Mucosa of gallbladder (tissue), 1 donor: ENCODE measurements at regions not wholly inside any gene's neighbourhood (a gene's known extent, or its start where the extent isn't known, plus 50 kb on each side); places are given as distances from the start of the nearest gene placed in this dataset.
"Not testable (repeated sequence)": the region's sequence is repeated elsewhere in the genome, so short reads cannot be mapped to it uniquely, and the experiment has no call there.

ENCODE experiments used
- DNase-seq: peaks from one replicate; pipeline ENCODE4 v3.0.0-alpha.2; 2020; ENCODE audit warnings: low spot score
- donor health status: DM: no; HTN: no; CAD: no.

DNA sequence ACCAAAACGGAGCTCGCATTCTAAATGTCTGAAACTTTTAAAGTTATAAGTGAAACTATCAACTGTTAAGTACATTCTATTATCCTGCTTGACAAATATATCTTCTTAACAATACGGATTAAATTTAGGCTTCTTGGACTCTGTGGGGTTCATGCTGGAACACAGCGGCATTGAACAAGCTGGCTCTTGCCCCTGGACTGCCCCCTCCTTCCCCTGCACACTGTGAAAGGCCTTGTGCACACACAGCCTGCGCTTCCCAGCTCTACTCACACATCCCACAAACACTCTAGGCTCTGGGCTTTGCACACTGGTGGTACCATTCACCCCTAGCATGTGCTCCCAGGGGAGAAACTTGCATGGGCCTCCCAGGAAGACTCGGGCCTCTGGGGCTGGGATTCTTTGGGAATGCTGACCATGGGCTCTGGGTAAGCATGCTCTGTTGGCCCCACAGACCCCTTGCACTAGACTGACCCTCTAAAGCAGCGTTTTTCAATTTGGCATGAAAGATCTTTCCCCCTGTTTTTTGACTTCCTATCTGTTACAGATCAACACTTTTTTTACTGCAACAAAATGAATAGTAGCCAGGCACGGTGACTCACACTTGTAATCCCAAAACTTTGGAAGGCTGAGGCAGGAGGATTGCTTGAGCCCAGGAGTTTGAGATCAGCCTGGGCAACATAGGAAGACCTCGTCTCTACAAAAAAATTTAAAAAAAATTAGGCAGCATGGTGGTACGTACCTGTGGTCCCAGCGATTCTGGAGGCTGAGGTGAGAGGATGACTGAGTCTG is 96.2 kb upstream of the CPM start:
- DNase-seq = no peak

DNA sequence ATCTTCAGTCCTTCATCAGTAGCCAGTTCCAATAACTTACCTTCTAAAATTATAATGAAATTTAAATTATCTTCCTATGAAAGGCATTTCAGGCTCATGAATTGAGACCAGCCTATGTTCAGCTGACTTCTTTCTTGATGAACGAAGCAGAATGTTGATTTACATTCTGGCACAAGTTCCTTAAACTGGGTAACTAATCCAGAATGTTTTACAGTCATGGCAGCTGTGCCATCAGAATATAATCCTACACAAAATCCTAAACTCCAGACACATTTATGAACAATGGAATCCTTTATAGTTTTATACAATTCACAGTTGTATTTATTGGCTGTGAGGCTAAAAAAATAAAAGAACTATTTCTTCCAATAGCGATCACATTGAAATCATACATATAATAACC is 97.3 kb upstream of the CPM start:
- DNase-seq = no peak

DNA sequence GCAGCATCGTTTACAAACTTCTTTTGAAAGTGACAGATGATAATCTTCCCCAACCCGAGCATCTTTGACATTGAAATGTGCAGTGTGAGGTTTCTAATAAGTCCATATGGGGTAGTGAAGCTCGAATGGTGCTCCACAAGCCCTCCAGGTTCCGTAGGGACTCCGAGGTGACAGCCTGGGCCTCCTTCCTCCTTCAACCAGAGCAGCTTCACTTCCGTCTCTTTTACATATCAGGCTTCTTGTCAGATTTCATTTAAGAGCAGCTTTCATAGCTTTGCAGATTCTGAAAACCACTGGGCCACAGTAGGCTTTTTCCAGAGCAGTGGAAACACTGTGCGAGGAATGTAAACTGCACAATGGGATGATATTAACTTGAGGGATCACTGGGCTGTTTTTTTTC is 103.6 kb upstream of the CPM start:
- DNase-seq = no peak

DNA sequence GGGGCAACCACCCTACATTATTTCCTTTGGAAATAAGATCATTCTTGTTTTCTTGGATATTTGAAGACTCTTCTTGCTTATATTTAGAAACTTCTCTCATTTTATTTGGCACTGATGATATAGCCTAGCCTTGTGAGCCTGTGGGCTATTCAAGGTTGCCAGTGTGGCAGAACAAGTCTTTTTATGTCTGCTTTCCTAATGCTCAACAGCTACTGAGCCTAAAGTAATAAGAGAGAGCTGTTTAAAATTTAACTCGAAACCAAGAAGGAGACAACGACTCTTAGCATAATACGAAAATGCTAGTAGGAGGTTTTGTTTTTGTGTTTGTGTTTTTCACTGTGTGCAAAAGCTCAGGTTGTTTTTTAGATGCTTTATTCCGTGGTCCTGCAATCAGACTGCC is 104.0 kb upstream of the CPM start:
- DNase-seq = no peak

DNA sequence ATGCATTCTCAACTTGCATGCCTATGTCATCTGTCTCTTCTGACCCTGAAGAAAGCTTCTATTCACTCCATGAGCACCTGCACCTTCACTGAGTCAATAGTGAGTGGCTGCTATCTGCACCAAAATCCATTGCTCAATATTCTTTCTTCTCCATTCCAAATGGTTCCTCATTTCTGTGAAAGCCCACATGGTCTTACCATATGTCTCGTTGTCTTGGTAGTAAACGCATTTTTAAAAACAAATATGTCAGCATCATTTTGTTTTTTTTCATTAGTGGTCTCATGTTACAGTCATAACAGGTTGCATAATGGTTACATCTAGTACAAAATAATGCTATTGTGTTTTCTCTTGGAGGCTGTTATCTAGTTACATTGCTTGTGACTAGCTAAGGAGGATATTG is 106.9 kb upstream of the CPM start:
- DNase-seq = no peak

DNA sequence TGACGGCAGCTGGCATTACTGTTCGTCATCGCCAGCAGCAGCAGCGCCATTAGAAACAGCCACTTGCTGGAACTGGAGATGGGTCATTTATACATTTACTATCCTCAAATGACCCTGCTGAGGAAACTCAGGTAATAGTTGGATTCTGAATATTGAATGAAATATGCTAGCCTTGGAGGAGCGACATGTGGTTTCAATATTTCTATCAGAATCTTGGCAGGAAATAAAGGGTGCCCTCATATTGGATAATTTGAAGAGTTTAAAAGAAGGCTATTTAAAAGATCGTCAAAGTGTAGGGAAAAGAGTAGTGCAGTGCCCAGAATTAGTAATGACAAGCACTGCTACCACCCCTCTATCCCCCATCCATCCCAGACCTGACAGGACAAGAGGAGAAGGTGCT is 109.6 kb upstream of the CPM start:
- no peak for DNase-seq

DNA sequence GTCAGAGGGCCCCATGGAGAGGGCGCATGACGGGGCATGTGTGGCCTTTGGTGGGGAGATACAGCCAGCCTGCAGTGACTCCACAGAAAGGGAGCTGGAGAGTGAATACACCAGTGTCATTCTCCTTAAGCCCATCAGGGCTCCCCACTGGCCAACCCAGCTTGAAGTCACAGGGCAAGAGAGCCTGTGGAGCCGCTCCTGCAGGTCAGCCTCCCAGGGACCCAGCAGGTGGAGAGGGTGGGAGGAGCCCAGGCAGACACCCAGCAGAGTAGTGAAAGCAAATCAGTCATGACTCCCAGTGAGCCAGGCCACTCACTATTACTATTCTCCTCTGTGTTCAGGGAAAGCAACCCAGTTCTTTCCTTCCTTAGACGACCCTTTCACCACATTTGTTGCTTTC is 110.0 kb upstream of the CPM start:
- DNase-seq = no peak

DNA sequence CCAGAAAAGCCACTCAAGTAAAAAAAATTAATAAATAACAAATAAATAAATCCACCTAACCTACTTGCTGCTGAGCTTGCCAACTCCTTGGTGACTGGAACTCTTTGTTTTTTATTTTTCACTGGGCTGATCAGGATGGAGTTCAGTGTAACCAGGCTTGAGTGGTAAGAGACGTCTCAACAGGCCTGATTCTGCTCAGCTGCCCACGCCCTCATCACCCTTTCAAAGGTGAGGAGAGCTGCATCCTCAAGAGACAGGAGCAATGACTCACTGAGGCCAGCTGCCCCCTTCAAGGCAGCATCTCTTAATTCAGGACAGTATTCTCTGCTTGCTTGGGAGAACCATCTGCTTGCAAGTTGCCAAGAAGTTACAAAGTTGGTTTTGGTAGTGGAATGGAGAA is 111.9 kb upstream of the CPM start:
- DNase-seq = no peak

DNA sequence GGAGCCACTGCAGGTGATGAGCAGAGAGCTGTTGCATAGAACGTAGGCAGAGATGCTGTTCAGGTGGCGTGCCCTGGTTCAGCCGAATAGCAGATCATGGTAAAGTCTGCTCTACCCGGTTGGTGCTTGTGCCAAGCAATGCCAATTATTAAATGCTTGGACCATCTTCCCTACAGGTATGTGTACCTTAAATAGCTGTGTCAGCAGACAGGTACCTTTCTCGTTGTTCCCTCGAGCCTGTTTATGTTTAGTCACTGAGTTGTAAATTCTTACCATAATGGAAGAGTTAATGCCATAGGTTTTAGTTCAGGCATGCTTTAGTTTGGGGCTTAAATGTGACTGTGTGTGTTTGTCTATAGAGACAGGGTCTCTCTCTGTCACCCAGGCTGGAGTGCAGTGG is 112.5 kb upstream of the CPM start:
- DNase-seq = no peak

DNA sequence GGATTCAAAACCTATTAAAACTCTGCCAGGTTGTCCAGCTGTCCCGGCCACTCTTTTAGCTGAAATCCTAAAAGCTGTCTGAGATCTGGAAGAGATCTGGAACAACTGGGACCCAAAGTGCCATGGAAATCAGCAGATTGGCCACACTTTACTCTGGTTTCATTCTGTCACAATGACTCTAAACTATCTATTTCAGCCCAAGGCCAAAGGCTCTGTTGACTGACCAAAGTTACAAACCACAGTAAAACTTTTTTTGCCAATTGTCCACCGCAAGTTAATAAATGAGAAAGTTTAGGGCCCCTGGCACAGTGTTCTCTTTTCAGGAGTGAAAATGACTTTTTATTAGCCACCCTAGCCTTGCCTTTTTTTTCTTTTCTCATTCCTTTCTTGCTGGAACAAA is 113.4 kb upstream of the CPM start:
- DNase-seq = no peak

DNA sequence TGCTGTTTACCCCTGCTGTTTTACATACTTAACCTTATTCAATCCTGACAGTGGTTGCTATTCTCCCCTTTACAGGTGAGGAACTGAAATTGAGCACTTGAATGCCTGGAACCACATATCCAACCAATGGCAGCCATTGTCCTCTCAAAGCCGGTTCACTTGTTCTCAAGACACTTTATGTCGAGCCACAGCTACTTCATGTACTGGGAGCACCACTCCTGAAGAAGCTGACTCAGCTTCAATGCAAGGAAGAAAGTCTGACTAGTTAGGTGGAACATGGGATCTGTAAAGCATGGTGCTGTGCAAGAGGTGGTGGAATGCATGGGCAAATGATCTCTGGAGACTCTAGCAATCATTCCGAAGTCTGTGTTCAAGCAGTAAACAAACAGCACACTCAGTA is 113.9 kb upstream of the CPM start:
- DNase-seq = no peak

DNA sequence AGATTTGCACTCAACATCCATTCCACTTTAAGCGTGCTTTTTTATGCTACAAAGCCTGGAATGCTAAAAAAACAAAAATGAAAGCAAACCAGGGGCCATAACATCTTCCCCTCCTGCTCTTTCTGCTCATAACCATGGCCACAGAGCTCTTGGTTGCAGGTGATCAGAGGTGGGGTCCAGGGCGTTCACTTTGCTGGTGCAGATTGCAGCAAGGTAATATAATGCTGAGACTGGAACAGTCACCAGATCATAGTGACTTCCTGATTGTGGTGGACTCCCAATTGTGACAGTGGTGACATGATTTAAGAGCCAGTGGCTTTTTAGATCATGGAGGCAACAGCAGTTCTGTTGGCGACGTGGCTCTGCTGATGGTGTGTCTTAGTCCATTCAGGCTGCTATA is 115.0 kb upstream of the CPM start:
- DNase-seq = no peak

DNA sequence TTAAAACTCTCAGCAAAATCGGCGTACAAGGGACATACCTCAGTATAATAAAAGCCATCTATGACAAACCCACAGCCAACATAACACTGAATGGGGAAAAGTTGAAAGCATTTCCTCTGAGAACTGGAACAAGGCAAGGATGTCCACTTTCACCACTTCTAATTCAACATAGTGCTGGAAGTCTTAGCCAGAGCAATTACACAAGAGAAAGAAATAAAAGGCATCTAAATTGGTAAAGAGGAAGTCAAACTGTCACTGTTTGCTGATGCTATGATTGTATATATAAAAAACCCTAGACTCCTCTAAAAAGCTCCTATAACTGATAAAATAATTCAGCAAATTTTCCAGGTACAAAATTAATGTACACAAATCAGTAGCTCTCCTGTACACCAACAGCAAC is 116.9 kb upstream of the CPM start:
- DNase-seq = not testable (repeated sequence)

DNA sequence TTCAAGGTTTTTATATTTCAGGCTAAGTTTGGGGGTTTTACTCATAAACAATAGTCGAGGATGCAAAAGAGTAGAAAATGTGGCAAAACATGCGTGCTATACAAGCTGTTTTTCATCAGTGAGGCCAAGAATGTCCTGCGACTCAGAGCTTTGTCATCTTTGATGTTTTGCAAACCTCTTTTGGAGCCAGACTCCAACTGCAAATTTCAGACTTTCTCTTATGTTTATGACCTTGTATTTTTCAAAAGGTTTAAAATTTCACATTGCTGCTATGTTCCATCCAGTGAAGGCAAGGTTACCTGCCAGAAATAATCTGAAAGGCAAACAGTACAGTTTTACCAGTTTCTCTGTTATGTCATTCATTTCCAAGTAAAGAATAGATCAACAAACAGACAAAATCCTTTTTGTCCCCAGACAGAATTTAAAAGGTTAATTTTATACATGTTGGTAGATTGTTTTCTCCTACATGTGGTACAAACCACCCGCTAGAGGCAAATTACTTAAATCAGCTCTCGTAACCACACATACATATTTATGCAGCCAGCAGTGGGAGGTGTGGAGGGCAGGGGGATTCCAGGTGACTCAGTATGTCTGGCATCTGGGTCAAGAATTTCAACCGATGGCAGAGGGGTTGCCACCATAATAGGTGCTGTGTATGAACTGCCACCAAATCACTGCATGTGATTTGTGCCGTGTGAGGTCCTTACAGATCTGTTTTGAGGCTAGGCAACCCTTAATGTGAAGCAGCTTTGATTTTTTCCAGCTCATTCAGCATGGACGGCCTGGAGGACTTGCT is 119.8 kb upstream of the CPM start:
- no peak for DNase-seq

DNA sequence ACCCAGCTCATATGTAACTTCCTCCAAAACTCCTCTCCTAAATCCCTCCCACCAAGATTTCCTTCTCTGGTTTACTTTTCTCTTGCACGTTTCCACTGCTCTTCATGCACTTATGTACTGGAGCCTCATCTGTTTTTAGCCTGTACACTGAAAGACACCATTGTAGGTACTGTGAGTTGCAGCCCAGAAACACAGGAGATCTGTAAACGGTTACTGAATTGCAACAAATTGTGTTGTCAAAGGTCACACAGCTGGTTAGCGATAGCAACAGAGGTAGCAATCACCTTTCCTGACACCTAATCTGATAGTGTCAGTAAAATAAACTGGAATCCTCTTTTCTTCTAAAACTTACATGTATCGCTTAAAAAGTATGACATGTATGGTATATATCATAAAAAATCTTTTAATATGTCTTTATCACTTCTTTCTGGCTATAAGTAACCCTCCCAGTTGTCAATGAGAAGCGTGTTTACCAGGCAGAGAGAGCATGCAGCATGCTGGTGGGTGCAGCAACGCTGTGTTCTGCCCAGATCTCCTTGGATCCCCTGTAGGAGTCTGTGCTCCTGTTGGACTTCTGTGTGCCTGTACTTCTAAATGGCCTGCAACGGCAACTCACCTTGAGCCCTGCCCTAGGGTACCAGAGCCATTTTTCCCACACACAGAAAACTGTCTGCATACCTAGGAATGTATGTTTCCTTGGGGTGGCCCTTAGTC is 121.5 kb upstream of the CPM start:
- DNase-seq = no peak

DNA sequence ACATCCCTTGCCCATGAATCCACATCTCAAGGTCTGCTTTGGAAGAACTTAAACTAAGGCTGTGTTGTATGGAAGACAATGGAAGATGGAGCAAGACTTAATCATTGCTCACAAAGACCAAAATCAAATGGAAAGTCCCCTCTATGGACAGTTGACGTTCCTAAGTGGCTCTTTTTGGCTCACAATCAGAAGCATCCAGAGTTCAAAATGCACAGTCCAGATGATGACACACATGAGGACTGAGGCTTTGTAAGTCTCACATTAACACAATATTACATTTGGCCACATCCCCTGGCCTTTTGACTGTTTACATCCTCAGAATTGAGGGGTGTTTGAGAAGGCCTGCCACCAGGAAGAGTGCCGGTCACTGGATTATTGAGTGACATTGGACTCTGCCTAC is 122.3 kb upstream of the CPM start:
- DNase-seq = no peak

DNA sequence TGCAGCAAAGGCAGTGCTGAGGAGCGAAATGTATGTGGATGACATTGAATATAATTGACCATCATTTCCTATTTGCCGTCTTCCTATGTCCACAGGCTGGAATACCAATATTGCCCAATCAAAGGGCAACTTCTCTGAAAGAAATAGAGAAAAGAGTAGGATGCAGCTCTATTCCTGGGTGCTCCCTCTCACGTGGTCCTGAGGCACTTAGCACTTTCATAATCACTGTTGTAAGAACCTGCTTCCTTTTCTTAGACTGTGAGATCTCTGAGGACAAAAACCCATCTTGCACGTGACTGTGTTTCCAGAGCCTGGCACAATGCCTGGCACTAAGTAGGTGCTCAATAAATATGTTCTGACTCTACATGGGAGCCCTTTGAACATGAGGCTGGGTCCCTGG is 122.7 kb upstream of the CPM start:
- DNase-seq = no peak

DNA sequence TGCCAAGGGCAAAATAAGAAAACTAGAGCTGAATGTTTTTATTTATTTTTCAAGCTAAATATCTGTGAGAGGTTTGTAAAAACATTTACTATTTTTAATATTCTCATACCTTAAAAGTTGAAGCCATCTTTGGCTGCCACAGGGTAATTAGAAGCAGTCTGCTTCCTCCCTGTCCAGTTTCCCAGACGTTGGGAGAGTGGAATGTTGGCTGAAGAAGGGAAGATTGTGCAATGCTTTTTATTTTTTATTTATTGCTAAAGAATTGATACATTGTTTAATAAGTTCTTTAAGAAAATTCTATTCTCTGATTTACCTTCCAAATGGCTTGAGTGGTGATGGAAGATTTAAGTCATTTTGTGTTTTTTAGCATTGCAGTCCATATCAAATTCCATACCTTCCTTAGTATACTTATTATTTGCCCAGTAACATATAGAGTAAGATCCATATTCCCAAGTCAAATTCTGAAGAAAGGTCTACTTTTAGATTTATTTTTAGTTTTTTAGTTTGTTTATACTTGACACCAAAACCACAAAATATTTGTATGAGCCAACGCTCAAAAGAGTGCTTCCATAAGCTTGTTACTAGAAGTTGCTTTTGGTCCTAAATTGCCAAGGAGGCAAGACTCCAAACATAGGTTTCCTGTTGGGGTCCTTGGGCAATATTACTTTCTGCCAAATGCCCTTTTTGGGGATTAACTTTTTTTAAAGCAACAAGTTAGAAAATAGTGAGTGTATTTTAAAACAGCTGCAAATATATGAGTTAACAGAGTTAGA is 124.0 kb upstream of the CPM start:
- DNase-seq = no peak

DNA sequence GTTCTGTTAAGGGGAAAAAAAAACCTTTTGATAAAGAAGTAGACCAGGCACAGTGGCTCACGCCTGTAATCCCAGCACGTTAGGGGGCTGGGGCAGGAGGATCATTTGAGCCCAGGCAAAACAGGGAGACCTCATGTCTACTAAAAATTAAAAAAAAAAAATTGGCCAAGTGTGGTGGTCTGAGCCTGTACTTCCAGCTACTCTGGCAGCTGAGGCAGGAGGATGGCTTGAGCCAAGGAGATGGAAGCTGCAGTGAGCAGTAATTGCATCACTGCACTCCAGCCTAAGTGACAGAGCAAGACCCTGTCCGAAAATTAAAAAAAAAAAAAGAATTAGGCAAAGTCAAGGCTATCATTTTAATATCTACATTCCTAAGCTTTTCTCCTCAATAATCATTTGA is 124.8 kb upstream of the CPM start:
- no peak for DNase-seq

DNA sequence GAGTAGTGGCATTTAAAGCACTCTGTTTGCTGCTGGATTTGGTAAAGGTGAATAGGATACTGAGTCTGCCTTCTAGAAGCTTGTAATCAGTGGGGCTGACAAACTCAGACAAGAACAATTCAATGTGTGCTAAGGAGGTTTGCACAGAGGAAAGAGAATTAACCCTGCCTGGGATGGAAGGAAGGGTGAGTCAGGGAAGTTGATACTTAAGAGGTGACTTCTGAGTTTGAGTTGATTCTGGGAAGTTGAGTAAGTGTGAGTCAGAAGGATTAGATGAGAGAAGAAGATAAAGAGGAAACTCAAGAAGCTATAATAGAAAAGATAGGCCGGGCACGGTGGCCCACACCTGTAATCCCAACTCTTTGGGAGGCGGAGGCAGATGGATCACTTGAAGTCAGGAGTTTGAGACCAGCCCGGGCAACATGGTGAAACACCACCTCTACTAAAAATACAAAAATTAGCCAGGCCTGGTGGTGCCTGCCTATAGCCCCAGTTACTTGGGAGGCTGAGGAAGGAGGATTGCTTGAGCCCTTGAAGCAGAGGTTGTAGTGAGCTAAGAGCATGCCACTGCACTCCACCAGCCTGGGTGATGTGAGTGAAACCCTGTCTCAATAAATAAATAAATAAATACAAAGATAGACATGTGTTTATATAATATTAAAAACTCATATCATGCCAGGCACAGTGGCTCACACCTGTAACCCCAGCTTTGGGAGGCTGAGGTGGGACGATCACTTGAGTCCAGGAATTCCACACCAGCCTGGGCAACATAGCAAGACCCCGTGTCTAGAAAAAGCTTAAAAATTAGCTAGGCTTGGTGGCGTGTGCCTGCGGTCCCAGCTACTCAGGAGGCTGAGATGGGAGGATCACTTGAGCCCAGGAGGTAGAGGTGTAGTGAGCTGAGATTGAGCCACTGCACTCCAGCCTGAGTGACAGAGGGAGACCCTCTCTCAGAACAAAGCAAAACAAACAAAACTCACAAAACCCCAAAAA is 126.8 kb upstream of the CPM start:
- DNase-seq = no peak

DNA sequence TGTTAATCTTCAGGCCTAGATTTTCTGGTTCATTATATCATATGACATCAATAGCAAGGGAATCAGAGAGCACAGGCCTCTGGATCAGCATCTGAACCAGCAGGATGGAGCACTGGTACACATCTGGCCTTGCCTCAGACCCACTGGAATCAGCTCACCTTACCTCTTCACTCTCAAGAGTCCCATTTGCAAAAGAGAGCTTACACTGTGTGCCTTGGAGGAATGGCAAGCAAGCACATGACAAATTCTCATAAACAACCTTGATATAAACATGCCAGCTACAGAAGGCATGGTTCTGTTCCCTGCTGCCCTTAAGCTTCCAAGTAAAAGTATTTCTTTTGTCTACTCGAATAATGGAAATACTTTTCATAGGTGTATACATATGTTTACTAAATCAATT is 128.6 kb upstream of the CPM start:
- DNase-seq = no peak
